SW480 (cell line): ENCODE measurements at regions not wholly inside any gene's neighbourhood (a gene's known extent, or its start where the extent isn't known, plus 50 kb on each side); places are given as distances from the start of the nearest gene placed in this dataset.

ENCODE experiments used
- DNase-seq: peaks from one replicate; pipeline ENCODE4 v3.0.0-alpha.2; 2016; ENCODE audit warnings: low spot score

GRCh38 chr4:122034619-122035018 lies 82.8 kb upstream of the TRPC3 start:
- no peak for DNase-seq

- no peak for DNase-seq
These were observed 75.3 kb upstream of the TRPC3 start for GRCh38 chr4:122027203-122027602.

GRCh38 chr4:122017296-122017695 lies 65.4 kb upstream of the TRPC3 start:
- DNase-seq, result no peak

GRCh38 chr4:122015203-122015602 lies 63.3 kb upstream of the TRPC3 start:
- DNase-seq, result no peak

- no peak for DNase-seq
These were observed 60.9 kb upstream of the TRPC3 start for GRCh38 chr4:122012735-122013134.

GRCh38 chr4:122010610-122011009 lies 58.8 kb upstream of the TRPC3 start:
- DNase-seq, result peak; percentile 58

- DNase-seq, result no peak
These were observed 57.7 kb upstream of the TRPC3 start for GRCh38 chr4:122009524-122009923.

- DNase-seq, result no peak
These were observed 55.2 kb upstream of the TRPC3 start for GRCh38 chr4:122007016-122007415.

GRCh38 chr4:122005064-122005755 lies 53.4 kb upstream of the TRPC3 start:
- DNase-seq, result no peak

GRCh38 chr4:122003335-122003734 lies 51.5 kb upstream of the TRPC3 start:
- peak; percentile 16 for DNase-seq
